Natural killer cell (primary cell): ENCODE measurements at regions not wholly inside any gene's neighbourhood (a gene's known extent, or its start where the extent isn't known, plus 50 kb on each side); places are given as distances from the start of the nearest gene placed in this dataset.

ENCODE experiments used
- ATAC-seq, 3 donors: fragments of 150-1000 bp in 2 of 3; fragments of 200-7000 bp in 1 of 3; cut with Tn5 transposase; 1 replicate in 1 of 3; 2 replicates in 2 of 3; pipeline ENCODE4 v1.10.0; 2021; ENCODE audit warnings: mild to moderate bottlenecking in 2 of 3, moderate library complexity in 2 of 3
- DNase-seq, 2 donors: peaks; one replicate each; pipeline versions ENCODE4 v3.0.0 to v3.0.0-alpha.2; 2013 to 2021; ENCODE audit warnings: mixed read lengths in 1 of 2
- H3K27ac ChIP-seq: one replicate; pipeline ENCODE4 v1.5.1; 2013; ENCODE audit warnings: mild to moderate bottlenecking, low read length
- H3K27me3 ChIP-seq: one replicate; pipeline ENCODE4 v1.6.1; 2013; ENCODE audit warnings: low read length; ENCODE audit not compliant: control insufficient read depth, insufficient read depth
- H3K36me3 ChIP-seq: one replicate; pipeline ENCODE4 v1.6.1; 2013; ENCODE audit warnings: low read length; ENCODE audit not compliant: control insufficient read depth, insufficient read depth
- H3K4me1 ChIP-seq: one replicate; pipeline ENCODE4 v1.6.1; 2013; ENCODE audit warnings: low read length; ENCODE audit not compliant: control insufficient read depth, insufficient read depth
- H3K4me3 ChIP-seq: one replicate; pipeline ENCODE4 v1.5.1; 2013; ENCODE audit warnings: low read length
- H3K9me3 ChIP-seq: one replicate; pipeline ENCODE4 v1.6.1; 2013; ENCODE audit warnings: low read length; ENCODE audit not compliant: control insufficient read depth, insufficient read depth
- H3K27ac Mint-ChIP-seq, 2 donors: one replicate each; pipeline ENCODE4 v1.8.0; 2022; ENCODE audit warnings: mild to moderate bottlenecking in 2 of 2, mixed read lengths in 2 of 2, moderate library complexity in 1 of 2
- H3K27me3 Mint-ChIP-seq, 2 donors: one replicate each; pipeline ENCODE4 v1.8.0; 2022; ENCODE audit warnings: low read depth in 2 of 2, mixed read lengths in 2 of 2
- H3K36me3 Mint-ChIP-seq: one replicate; pipeline ENCODE4 v1.8.0; 2022; ENCODE audit warnings: mixed read lengths
- H3K4me1 Mint-ChIP-seq, 2 donors: one replicate each; pipeline ENCODE4 v1.8.0; 2022; ENCODE audit warnings: mixed read lengths in 2 of 2
- H3K4me3 Mint-ChIP-seq: one replicate; pipeline ENCODE4 v1.8.0; 2022; ENCODE audit warnings: mild to moderate bottlenecking, moderate library complexity, mixed read lengths
- H3K9me3 Mint-ChIP-seq, 2 donors: one replicate each; pipeline ENCODE4 v1.8.0; 2022; ENCODE audit warnings: mixed read lengths in 2 of 2
- CTCF ChIP-seq: fragments of 200-600 bp; IDR thresholded peaks from one replicate; pipeline ENCODE4 v1.8.0; 2022; ENCODE audit warnings: antibody characterized with exemption
- WGBS: methylation state at CpG from one replicate; pipeline ENCODE4 v1.1.7; 2013; ENCODE audit warnings: missing lambda C conversion rate; ENCODE audit not compliant: insufficient coverage; 5-methylcytosine and 5-hydroxymethylcytosine counted together
- intact Hi-C: fragments of 100-400 bp; cut with micrococcal nuclease; formaldehyde crosslinking; loops from one replicate; pipeline ENCODE4 v1.14.2; 2022

- Histone ChIP-seq H3K4me1 (peaks cover 9% of the 10 kb centered on the region), H3K9me3 (no peaks in the 10 kb centered on the region), H3K27me3 (peaks cover under 1% of the 10 kb centered on the region), H3K4me3 (no peak overlapping the region), H3K36me3 (no peaks in the 10 kb centered on the region), H3K27ac (no peak overlapping the region)
- peaks cover 25 to 31% of the 10 kb centered on the region in 2 donors for H3K27me3 Mint-ChIP-seq
- TF ChIP-seq CTCF = no peak
- no peak overlapping the region for H3K27ac Mint-ChIP-seq
- H3K4me1 Mint-ChIP-seq = peaks cover 8 to 9% of the 10 kb centered on the region in 2 donors
- no peak for ATAC-seq
- no peak for DNase-seq
- 88% methylated on average over 2 of the region's 6 CpGs for WGBS
- intact Hi-C loops = no loop called here
- H3K9me3 Mint-ChIP-seq = no peaks in the 10 kb centered on the region
- H3K36me3 Mint-ChIP-seq = no peaks in the 10 kb centered on the region
- no peak overlapping the region for H3K4me3 Mint-ChIP-seq
Observed at GRCh38 chr6:6707143-6707542, 118.6 kb downstream of the LY86 start.

- peaks cover 15 to 18% of the 10 kb centered on the region in 2 donors for H3K4me1 Mint-ChIP-seq
- no peaks in the 10 kb centered on the region for H3K36me3 Mint-ChIP-seq
- no peak overlapping the region for H3K27ac Mint-ChIP-seq
- H3K36me3 ChIP-seq = no peaks in the 10 kb centered on the region
- H3K27ac ChIP-seq = no peak overlapping the region
- no peaks in the 10 kb centered on the region for H3K9me3 ChIP-seq
- H3K9me3 Mint-ChIP-seq = no peaks in the 10 kb centered on the region
- 81% methylated on average over 3 of the region's 3 CpGs for WGBS
- no peak for ATAC-seq
- no peak for DNase-seq
- peaks cover 5% of the 10 kb centered on the region for H3K27me3 ChIP-seq
- H3K4me3 ChIP-seq = no peak overlapping the region
- peaks cover 32 to 51% of the 10 kb centered on the region in 2 donors for H3K27me3 Mint-ChIP-seq
- peaks cover 19% of the 10 kb centered on the region for H3K4me1 ChIP-seq
- H3K4me3 Mint-ChIP-seq = no peak overlapping the region
- intact Hi-C loops = no loop called here
- no peak for TF ChIP-seq CTCF
Observed at GRCh38 chr6:6709106-6709505, 120.6 kb downstream of the LY86 start.

- no peaks in the 10 kb centered on the region for H3K9me3 ChIP-seq
- intact Hi-C loops = no loop called here
- ATAC-seq = no peak
- Mint-ChIP-seq H3K4me3 (peak overlapping the region; percentile 77), H3K27ac (no peak overlapping the region), H3K9me3 (no peaks in the 10 kb centered on the region), H3K4me1 (peaks cover 15 to 18% of the 10 kb centered on the region in 2 donors), H3K36me3 (no peaks in the 10 kb centered on the region), H3K27me3 (peaks cover 35 to 54% of the 10 kb centered on the region in 2 donors)
- H3K27ac ChIP-seq = no peak overlapping the region
- no peak for TF ChIP-seq CTCF
- no peak for DNase-seq
- peaks cover 19% of the 10 kb centered on the region for H3K4me1 ChIP-seq
- H3K36me3 ChIP-seq = no peaks in the 10 kb centered on the region
- no peak overlapping the region for H3K4me3 ChIP-seq
- peaks cover 5% of the 10 kb centered on the region for H3K27me3 ChIP-seq
- WGBS = 70% methylated on average over 7 of the region's 7 CpGs
Observed at GRCh38 chr6:6711031-6711785, 122.7 kb downstream of the LY86 start.
